ENCODE measurements at regions not wholly inside any gene's neighbourhood (a gene's known extent, or its start where the extent isn't known, plus 50 kb on each side); places are given as distances from the start of the nearest gene placed in this dataset.

DNA sequence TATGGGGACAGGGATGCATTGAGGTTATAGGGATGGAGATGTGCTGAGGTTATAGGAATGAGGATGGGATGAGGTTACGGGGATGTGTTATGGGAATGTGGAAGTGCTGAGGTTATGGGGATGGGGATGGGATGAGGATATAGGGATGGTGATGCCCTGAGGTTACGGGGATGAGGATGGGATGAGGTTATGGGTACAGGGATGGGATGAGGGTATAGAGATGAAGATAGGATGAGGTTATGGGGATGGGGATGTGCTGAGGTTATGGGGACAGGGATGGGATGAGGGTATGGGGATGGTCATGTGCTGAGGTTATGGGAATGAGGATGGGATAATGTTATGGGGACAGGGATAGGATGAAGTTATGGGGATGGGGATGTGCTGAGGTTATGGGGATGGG is 542.8 kb downstream of the CDH26 start:
- TF ChIP-seq, protein P1, sequence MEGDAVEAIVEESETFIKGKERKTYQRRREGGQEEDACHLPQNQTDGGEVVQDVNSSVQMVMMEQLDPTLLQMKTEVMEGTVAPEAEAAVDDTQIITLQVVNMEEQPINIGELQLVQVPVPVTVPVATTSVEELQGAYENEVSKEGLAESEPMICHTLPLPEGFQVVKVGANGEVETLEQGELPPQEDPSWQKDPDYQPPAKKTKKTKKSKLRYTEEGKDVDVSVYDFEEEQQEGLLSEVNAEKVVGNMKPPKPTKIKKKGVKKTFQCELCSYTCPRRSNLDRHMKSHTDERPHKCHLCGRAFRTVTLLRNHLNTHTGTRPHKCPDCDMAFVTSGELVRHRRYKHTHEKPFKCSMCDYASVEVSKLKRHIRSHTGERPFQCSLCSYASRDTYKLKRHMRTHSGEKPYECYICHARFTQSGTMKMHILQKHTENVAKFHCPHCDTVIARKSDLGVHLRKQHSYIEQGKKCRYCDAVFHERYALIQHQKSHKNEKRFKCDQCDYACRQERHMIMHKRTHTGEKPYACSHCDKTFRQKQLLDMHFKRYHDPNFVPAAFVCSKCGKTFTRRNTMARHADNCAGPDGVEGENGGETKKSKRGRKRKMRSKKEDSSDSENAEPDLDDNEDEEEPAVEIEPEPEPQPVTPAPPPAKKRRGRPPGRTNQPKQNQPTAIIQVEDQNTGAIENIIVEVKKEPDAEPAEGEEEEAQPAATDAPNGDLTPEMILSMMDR (conservative IDR thresholded peaks at IDR 0.05), result no peak
- H3K27ac ChIP-seq, result no peak overlapping the region

DNA sequence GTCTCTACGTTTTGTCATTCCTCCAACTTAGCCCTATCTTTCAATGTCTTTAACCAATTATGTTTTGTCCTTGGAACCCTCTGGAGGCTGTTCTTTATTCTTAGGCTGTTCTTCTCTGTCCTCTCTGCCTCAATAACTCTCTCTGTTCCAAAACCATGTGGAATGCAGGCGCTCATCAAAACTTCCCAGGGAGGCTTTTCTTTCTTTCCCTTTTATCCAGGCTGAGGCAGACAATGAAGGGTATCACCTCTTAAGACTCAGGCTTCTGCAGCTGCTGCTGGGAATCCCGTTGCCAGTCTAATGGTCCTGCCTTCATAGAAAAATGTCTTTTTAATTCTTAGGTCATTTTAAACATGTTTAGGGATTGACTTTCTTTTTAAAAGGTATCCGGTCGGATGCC is 544.7 kb downstream of the CDH26 start:
- H3K27ac ChIP-seq, result no peak overlapping the region
- TF ChIP-seq, protein P1 (conservative IDR thresholded peaks at IDR 0.05), result no peak

DNA sequence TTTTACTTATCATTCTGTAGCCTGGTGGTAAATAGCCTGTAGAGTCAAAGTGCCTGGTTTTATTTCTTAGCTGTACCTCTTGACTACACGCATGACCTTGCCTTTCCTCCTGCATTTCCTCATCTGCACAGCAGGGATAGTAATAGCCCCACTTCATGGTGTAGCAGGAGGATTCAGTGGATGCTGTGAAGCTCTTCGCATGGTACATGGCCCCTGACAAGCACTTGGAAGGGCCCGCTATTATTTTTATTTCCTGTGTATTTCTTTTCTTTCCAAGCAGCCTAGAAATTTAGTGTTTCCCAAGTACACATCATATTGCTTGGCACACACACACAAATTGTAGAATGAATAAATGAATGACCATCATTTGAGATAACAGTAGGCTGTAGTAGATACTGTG is 547.2 kb downstream of the CDH26 start:
- no peak overlapping the region for H3K27ac ChIP-seq
- TF ChIP-seq, protein P1 (conservative IDR thresholded peaks at IDR 0.05), result no peak

DNA sequence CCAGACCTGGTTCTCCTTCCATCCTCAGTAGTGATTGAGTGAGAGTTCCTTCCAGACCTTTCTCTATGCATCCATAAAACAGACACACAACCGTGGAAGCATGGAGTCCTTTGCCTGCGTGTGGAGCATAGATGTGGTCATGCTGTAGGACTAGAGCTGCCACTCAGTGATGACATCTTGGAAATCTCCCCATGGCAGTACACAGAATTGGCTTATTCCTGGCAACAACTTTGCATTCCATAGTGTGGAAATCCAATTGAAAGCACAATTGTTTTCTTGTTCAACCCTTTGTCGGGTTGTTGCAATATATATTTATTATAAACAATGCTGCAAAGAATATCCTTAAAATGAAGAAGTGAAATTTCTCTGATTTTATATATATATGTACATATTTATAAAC is 547.8 kb downstream of the CDH26 start:
- H3K27ac ChIP-seq, result no peak overlapping the region
- TF ChIP-seq, protein P1 (conservative IDR thresholded peaks at IDR 0.05), result no peak

DNA sequence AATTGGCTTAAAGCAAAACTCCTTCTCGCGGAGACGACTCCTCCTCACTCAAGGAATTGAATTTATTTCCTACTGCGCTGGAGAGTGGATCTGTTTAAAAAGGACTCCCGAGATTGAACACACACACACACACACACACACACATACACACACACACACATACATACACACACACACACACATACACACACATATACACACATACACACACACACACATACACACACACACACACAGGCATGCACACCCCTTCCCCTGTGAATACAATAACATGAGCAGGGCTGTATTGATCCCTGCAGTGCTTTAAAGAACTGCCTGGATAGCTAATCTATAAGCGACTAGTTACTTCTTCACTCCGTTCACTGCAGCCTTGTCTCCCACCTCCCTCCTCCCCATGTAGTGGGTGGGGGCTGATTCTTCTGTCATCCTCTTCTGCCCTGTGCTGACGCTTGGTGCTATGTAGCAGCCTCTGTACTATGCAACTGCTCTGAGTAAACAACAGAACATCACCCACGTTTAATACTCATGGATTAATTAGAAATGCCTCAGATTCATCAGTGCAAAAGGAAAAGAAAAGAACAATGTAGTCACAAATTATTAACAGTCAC is 549.0 kb downstream of the CDH26 start:
- TF ChIP-seq, protein P1 (conservative IDR thresholded peaks at IDR 0.05), result no peak

DNA sequence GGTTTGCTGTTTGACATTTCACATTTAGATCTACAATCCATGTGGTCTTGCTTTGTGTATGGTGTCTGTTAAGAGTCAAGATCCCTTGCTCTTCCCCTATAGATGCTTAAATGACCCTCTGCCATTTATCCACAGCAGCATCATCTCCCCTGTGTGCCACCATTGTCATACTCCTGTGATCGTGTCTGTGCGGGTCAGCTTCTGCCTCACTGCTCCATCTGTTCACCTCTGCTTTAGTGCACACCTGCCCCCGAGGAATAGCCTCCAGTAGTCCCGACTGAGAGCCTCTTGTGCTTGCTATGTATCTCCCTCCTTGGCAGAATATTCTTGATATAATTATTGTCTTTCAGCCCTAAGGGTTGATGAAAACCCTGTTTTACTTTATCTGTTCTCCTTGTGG is 551.2 kb downstream of the CDH26 start:
- no peak overlapping the region for H3K27ac ChIP-seq
- TF ChIP-seq, protein P1 (conservative IDR thresholded peaks at IDR 0.05), result no peak

More for the DNA sequence above, 549.0 kb downstream of the CDH26 start:
- H3K27ac ChIP-seq, result no peak overlapping the region

DNA sequence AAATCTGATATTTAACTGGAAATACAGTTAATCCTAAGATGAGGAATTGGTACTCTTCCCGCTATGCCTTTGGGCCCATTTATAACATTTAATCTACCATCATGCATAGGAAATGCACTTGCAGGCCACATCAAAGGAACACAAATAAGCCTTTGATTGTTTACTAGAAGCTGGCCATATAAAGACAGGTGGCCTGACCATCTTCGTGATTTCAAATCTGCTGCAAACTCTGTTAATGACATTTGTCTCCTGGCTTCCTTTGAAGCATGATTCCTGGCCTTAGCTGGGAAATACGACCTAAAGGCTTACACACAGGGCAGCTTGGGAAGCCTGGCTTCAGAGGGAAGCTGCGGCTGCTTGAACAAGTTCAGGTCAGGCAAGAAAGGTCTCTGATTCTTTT is 552.1 kb downstream of the CDH26 start:
- TF ChIP-seq, protein P1 (conservative IDR thresholded peaks at IDR 0.05), result no peak
- H3K27ac ChIP-seq, result no peak overlapping the region
